Kidney epithelial cell (primary cell): ENCODE measurements at regions not wholly inside any gene's neighbourhood (a gene's known extent, or its start where the extent isn't known, plus 50 kb on each side); places are given as distances from the start of the nearest gene placed in this dataset.

Experiments used
- DNase-seq: peaks from one replicate; pipeline ENCODE4 v3.0.0-alpha.2; 2010; ENCODE audit warnings: low read depth
- H3K27me3 ChIP-seq: 2 replicates; pipeline ENCODE4 v1.6.0; 2011; ENCODE audit warnings: low read length; ENCODE audit not compliant: control insufficient read depth, insufficient read depth
- H3K36me3 ChIP-seq: 2 replicates; pipeline ENCODE4 v1.5.1; 2011; ENCODE audit warnings: low read length; ENCODE audit not compliant: control insufficient read depth, insufficient read depth
- H3K4me3 ChIP-seq: 2 replicates; pipeline ENCODE4 v1.5.1; 2011; ENCODE audit warnings: low read depth, mild to moderate bottlenecking, control low read depth, low read length
- TF ChIP-seq, protein P1 (sequence below): IDR thresholded peaks from 2 replicates; pipeline ENCODE4 v1.5.1; 2011; ENCODE audit warnings: mild to moderate bottlenecking, moderate library complexity, low read length, control low read depth, inconsistent platforms; ENCODE audit not compliant: insufficient read depth, poor library complexity, severe bottlenecking

DNA sequence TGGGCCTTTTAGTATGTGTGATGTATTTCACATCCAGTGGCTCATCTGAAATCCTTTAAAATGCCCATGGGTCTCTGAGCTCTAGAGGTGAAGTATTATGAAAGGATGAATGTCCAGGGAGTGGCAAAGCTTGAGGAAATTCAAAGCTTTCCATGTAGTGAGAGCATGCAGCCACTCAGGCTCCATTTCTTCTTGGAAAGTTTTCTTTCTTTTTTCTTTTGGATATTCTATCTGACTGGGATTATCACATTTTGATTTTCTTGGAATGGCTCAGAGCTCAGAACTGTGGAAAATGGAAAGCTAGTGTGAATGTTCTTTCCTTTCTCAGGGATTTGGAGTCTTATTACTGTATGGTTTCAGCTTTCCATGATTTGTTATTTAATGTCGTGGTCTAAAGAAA is 397.4 kb downstream of the CD109 start:
- TF ChIP-seq, protein P1, sequence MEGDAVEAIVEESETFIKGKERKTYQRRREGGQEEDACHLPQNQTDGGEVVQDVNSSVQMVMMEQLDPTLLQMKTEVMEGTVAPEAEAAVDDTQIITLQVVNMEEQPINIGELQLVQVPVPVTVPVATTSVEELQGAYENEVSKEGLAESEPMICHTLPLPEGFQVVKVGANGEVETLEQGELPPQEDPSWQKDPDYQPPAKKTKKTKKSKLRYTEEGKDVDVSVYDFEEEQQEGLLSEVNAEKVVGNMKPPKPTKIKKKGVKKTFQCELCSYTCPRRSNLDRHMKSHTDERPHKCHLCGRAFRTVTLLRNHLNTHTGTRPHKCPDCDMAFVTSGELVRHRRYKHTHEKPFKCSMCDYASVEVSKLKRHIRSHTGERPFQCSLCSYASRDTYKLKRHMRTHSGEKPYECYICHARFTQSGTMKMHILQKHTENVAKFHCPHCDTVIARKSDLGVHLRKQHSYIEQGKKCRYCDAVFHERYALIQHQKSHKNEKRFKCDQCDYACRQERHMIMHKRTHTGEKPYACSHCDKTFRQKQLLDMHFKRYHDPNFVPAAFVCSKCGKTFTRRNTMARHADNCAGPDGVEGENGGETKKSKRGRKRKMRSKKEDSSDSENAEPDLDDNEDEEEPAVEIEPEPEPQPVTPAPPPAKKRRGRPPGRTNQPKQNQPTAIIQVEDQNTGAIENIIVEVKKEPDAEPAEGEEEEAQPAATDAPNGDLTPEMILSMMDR: no peak
- Histone ChIP-seq H3K36me3 (no peaks in the 10 kb centered on the region), H3K27me3 (no peaks in the 10 kb centered on the region), H3K4me3 (no peak overlapping the region)
- DNase-seq: no peak

DNA sequence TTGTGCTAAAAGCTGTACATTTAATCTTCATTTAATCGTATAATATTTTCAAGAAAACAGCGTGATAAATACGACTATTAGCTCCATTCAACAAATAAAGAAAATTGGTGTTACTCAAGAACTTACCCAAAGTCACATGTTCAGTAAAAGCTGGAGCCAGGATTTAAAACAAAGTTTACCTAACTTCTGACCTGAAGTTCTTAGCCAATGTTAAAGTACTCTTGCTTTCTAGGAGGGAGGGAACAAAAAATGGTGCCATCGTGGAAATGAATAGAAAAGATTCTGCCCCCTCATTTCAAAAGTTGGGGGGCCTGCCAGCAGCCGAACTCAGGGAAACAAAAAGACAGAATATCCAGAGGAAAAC is 395.8 kb downstream of the CD109 start:
- TF ChIP-seq, protein P1: no peak

DNA sequence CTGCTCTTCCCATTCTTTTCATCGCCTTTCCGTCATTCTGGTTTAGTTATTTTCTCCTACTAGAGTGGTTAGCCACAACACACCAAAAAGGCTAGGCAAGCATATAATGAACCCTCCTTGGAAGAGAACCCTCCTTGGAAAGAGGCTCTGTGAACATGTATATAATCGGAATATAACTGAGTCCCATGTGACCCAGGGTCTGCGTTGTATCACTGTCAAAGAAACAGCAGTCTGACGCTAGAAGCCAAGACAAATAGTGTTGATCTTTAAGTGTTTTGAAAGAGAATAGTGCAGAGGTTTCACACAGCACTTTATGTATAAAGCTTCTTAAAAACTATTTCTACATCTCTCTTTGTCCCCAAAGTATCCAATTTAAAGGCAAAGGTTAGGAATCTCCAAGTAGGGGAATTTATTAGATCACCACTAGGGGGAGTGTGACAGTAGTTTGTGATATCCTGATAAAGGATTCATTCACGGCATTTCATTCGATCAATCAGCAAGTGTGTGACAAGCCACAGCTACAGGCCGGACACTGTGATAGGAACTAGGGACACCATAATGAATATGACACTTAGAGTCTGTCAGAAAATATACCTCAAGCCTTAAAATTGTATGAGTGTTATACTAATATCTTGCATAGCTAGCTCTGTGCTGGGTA is 395.3 kb downstream of the CD109 start:
- Histone ChIP-seq H3K4me3 (no peak overlapping the region), H3K27me3 (no peaks in the 10 kb centered on the region), H3K36me3 (no peaks in the 10 kb centered on the region)
- DNase-seq: no peak
- TF ChIP-seq, protein P1: peak; percentile 57

More for the DNA sequence above, 395.8 kb downstream of the CD109 start:
- Histone ChIP-seq H3K36me3 (no peaks in the 10 kb centered on the region), H3K27me3 (no peaks in the 10 kb centered on the region), H3K4me3 (no peak overlapping the region)
- DNase-seq: no peak

DNA sequence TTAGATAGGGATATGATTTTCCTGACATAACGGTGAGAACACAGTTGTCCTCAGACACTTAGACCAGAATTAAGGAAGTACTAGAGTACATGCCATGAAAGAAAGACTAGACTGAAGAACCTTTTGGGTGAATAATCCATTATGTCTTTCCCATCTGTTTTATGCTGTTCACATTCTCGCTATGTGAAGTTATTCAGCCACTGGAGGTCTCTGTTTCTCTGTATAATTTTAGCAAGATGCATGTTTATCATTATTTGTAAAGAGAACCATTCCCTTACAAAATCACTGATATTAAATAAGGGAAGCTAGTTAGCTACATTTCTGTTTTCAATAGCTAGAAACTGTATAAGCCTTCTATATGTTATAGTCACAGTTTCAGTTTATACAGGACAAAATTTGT is 391.9 kb downstream of the CD109 start:
- Histone ChIP-seq H3K4me3 (no peak overlapping the region), H3K36me3 (no peaks in the 10 kb centered on the region)
- TF ChIP-seq, protein P1: no peak

DNA sequence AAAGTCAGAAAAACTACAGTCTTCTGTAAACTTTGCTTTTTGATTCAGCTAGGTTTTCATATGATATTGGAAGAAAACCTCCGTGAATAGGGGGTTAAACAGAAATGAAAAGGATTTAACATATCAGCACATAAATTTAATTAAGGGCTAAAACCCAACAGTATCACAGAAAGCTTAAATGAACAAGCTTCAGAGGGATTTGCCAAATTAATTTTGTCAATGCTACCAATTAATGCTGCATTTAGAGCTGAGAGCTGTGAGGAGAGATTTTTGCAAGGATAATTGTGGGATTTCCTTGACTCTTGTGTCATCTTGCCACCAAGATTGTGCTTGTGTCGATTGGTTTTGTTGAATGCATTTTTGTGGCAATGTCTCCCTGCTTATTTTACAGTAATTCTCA is 379.9 kb downstream of the CD109 start:
- TF ChIP-seq, protein P1: no peak
- H3K36me3 ChIP-seq: no peaks in the 10 kb centered on the region
- H3K4me3 ChIP-seq: no peak overlapping the region
- DNase-seq: no peak
- H3K27me3 ChIP-seq: no peaks in the 10 kb centered on the region

More for the DNA sequence above, 391.9 kb downstream of the CD109 start:
- DNase-seq: no peak
- no peaks in the 10 kb centered on the region for H3K27me3 ChIP-seq

DNA sequence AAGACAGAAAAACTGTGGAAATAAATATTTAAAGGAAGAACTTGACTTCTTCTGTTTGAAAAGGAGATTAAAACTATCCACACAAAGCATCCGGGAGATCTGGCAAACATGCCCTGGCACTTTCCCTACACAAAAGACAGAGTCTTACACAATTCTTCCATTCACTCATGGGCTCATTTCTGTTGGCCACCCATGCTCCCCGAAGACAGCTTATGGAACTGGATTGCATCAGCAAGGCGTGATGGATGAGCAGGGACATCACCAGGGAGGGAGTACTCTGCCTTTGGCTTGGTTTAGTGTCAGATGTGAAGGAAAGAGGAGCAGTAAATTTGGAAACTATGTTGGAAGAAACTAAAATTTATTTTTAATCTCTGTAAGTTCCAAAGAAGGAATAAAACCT is 379.3 kb downstream of the CD109 start:
- Histone ChIP-seq H3K27me3 (no peaks in the 10 kb centered on the region), H3K36me3 (no peaks in the 10 kb centered on the region), H3K4me3 (no peak overlapping the region)
- no peak for DNase-seq
- TF ChIP-seq, protein P1: no peak
